ENCODE measurements at regions not wholly inside any gene's neighbourhood (a gene's known extent, or its start where the extent isn't known, plus 50 kb on each side); places are given as distances from the start of the nearest gene placed in this dataset.

GRCh38 chr5:163735069-163735468, 229.7 kb downstream of the MAT2B start:
- no peak for TF ChIP-seq YY1 (IDR thresholded peaks at IDR 0.05)
- no peak for TF ChIP-seq RAD21 (IDR thresholded peaks at IDR 0.05)
- no peak for TF ChIP-seq CTCF (IDR thresholded peaks at IDR 0.05; ENCODE audit: low read depth, low read length, missing input control)
- TF ChIP-seq EGR1 (IDR thresholded peaks at IDR 0.05; ENCODE audit: low read depth in 2 of 2) = no peak
- TF ChIP-seq TAF1 (conservative IDR thresholded peaks at IDR 0.05) = no peak
- TF ChIP-seq JUND (IDR thresholded peaks at IDR 0.05) = no peak
- TF ChIP-seq FOXA2 (IDR thresholded peaks at IDR 0.05) = no peak

Measured in liver (tissue), 3 donors.